ENCODE measurements at regions not wholly inside any gene's neighbourhood (a gene's known extent, or its start where the extent isn't known, plus 50 kb on each side); places are given as distances from the start of the nearest gene placed in this dataset.

GRCh38 chr14:22418631-22419030, 170.4 kb downstream of the DAD1 start:
- intact Hi-C loops (cut with micrococcal nuclease; ENCODE audit: unreplicated experiment), result no loop called here
- Histone ChIP-seq H3K9ac (ENCODE audit: insufficient read depth, low read depth, low read length) (no peak overlapping the region), H3K27ac (ENCODE audit: extremely low read length, insufficient read depth, low read length) (no peak overlapping the region), H4K20me1 (ENCODE audit: insufficient read depth, low read length) (no peaks in the 10 kb centered on the region), H2AFZ (ENCODE audit: low read length) (no peak overlapping the region), H3K9me3 (ENCODE audit: low read length) (no peaks in the 10 kb centered on the region), H3K79me2 (ENCODE audit: insufficient read depth, low read length) (no peaks in the 10 kb centered on the region), H3K4me3 (replicated peaks in 1 of 3; ENCODE audit: insufficient read depth in 1 of 3, low read depth in 2 of 3, low read length in 3 of 3) (no peak overlapping the region), H3K4me1 (ENCODE audit: insufficient read depth, low read length) (no peaks in the 10 kb centered on the region), H3K4me2 (ENCODE audit: low read depth, low read length) (no peak overlapping the region), H3K27me3 (ENCODE audit: control insufficient read depth in 1 of 2, insufficient read depth in 2 of 2, low read length in 2 of 2) (no peaks in the 10 kb centered on the region), H3K36me3 (replicated peaks in 1 of 2; ENCODE audit: control insufficient read depth in 1 of 2, insufficient read depth in 2 of 2, low read length in 2 of 2) (no peaks in the 10 kb centered on the region)
- POLR2A ChIA-PET, result no interaction called here
- CTCF ChIA-PET (ENCODE audit: low intra/inter-chr PET ratio, low total read pairs), result no interaction called here
- no peak for TF ChIP-seq ZFP37 (CRISPR knock-in tag; IDR thresholded peaks at IDR 0.05; ENCODE audit: borderline replicate concordance)
- no peak for TF ChIP-seq CEBPG (CRISPR knock-in tag; IDR thresholded peaks at IDR 0.05)
- TF ChIP-seq ZNF556 (CRISPR knock-in tag; IDR thresholded peaks at IDR 0.05; ENCODE audit: borderline replicate concordance), result no peak
- TF ChIP-seq MTA3 (CRISPR knock-in tag; IDR thresholded peaks at IDR 0.05), result no peak
- TF ChIP-seq, protein P1, sequence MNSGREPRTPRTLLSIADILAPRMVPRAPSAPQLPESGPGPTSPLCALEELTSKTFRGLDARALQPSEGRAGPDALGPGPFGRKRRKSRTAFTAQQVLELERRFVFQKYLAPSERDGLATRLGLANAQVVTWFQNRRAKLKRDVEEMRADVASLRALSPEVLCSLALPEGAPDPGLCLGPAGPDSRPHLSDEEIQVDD (CRISPR knock-in tag; IDR thresholded peaks at IDR 0.05; ENCODE audit: borderline replicate concordance), result no peak
- TF ChIP-seq, protein P2, sequence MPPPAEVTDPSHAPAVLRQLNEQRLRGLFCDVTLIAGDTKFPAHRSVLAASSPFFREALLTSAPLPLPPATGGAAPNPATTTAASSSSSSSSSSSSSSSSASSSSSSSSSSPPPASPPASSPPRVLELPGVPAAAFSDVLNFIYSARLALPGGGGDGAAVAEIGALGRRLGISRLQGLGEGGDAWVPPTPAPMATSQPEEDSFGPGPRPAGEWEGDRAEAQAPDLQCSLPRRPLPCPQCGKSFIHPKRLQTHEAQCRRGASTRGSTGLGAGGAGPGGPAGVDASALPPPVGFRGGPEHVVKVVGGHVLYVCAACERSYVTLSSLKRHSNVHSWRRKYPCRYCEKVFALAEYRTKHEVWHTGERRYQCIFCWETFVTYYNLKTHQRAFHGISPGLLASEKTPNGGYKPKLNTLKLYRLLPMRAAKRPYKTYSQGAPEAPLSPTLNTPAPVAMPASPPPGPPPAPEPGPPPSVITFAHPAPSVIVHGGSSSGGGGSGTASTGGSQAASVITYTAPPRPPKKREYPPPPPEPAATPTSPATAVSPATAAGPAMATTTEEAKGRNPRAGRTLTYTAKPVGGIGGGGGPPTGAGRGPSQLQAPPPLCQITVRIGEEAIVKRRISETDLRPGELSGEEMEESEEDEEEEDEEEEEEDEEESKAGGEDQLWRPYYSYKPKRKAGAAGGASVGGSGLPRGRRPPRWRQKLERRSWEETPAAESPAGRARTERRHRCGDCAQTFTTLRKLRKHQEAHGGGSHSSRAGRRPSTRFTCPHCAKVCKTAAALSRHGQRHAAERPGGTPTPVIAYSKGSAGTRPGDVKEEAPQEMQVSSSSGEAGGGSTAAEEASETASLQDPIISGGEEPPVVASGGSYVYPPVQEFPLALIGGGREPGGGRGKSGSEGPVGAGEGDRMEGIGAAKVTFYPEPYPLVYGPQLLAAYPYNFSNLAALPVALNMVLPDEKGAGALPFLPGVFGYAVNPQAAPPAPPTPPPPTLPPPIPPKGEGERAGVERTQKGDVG (CRISPR knock-in tag; IDR thresholded peaks at IDR 0.05; ENCODE audit: borderline replicate concordance), result no peak
- no peak for TF ChIP-seq NONO (IDR thresholded peaks at IDR 0.05)
- no peak for TF ChIP-seq NONO (CRISPR knock-in tag; conservative IDR thresholded peaks at IDR 0.05)
- TF ChIP-seq ERF (CRISPR knock-in tag; IDR thresholded peaks at IDR 0.05), result no peak
- no peak for TF ChIP-seq ZNF263 (CRISPR knock-in tag; IDR thresholded peaks at IDR 0.05)
- TF ChIP-seq MAFK (conservative IDR thresholded peaks at IDR 0.05 in 1 of 2, IDR thresholded peaks at IDR 0.05 in 1 of 2; ENCODE audit: low read length in 2 of 2), result no peak
- no peak for TF ChIP-seq ETS1 (CRISPR knock-in tag; IDR thresholded peaks at IDR 0.05)
- ATAC-seq, result no peak
- BruUV-seq (replicated peaks), result no TSS peak
- no peak for FAIRE-seq
- in situ Hi-C loops (cut with HindIII; ENCODE audit: extremely low pct_ligation_motif_present, low pct_unique_long_range_greater_than_20kb), result no loop called here
- no peak for DNase-seq (ENCODE audit: low spot score)
- WGBS (ENCODE audit: low lambda C conversion rate), result 10% methylated on average over 5 of the region's 5 CpGs

Data from HepG2 (cell line).